Fibroblast of skin of scalp (primary cell): ENCODE measurements at regions not wholly inside any gene's neighbourhood (a gene's known extent, or its start where the extent isn't known, plus 50 kb on each side); places are given as distances from the start of the nearest gene placed in this dataset.
A peak's percentile ranks its signal among the peaks of the same experiment; 100 is the strongest.

ENCODE experiments used
- DNase-seq: peaks from one replicate; pipeline ENCODE4 v3.0.0-alpha.2; 2013

- DNase-seq, result no peak
Observed at GRCh38 chr12:126627596-126627995, 1562.4 kb downstream of the AACS start.

GRCh38 chr12:126636821-126637220, 1571.6 kb downstream of the AACS start:
- no peak for DNase-seq

- DNase-seq, result no peak
Observed at GRCh38 chr12:126644236-126645020, 1579.2 kb downstream of the AACS start.

- DNase-seq, result no peak
Observed at GRCh38 chr12:126648074-126648473, 1582.8 kb downstream of the AACS start.

- DNase-seq, result no peak
Observed at GRCh38 chr12:126651133-126651532, 1585.9 kb downstream of the AACS start.

- DNase-seq, result no peak
Observed at GRCh38 chr12:126663304-126664094, 1598.3 kb downstream of the AACS start.

GRCh38 chr12:126667339-126667738, 1599.6 kb upstream of the TMEM132C start:
- peak; percentile 30 for DNase-seq

GRCh38 chr12:126668538-126668937, 1598.4 kb upstream of the TMEM132C start:
- DNase-seq, result peak; percentile 57

GRCh38 chr12:126668961-126669360, 1598.0 kb upstream of the TMEM132C start:
- DNase-seq, result peak; percentile 25

- DNase-seq, result no peak
Observed at GRCh38 chr12:126676434-126676833, 1590.5 kb upstream of the TMEM132C start.

- DNase-seq, result no peak
Observed at GRCh38 chr12:126681676-126682075, 1585.3 kb upstream of the TMEM132C start.

GRCh38 chr12:126684703-126685102, 1582.3 kb upstream of the TMEM132C start:
- no peak for DNase-seq

GRCh38 chr12:126685636-126686035, 1581.3 kb upstream of the TMEM132C start:
- no peak for DNase-seq

- DNase-seq, result no peak
Observed at GRCh38 chr12:126688556-126688955, 1578.4 kb upstream of the TMEM132C start.

- DNase-seq, result no peak
Observed at GRCh38 chr12:126700096-126700495, 1566.9 kb upstream of the TMEM132C start.

GRCh38 chr12:126704609-126705008, 1562.4 kb upstream of the TMEM132C start:
- no peak for DNase-seq

GRCh38 chr12:126706300-126706699, 1560.7 kb upstream of the TMEM132C start:
- no peak for DNase-seq

GRCh38 chr12:126708492-126708896, 1558.5 kb upstream of the TMEM132C start:
- peak; percentile 0 for DNase-seq

GRCh38 chr12:126718365-126718764, 1548.6 kb upstream of the TMEM132C start:
- DNase-seq, result no peak

GRCh38 chr12:126719912-126720705, 1546.9 kb upstream of the TMEM132C start:
- DNase-seq, result no peak

GRCh38 chr12:126726481-126727217, 1540.3 kb upstream of the TMEM132C start:
- no peak for DNase-seq
